WTC11 (cell line): ENCODE measurements at regions not wholly inside any gene's neighbourhood (a gene's known extent, or its start where the extent isn't known, plus 50 kb on each side); places are given as distances from the start of the nearest gene placed in this dataset.

Source experiments
- ATAC-seq: fragments of 200-7000 bp; cut with Tn5 transposase; 2 replicates; pipeline ENCODE4 v1.10.0; 2021; ENCODE audit warnings: mild to moderate bottlenecking, moderate library complexity
- CTCF ChIA-PET: fragments of 300-600 bp; sonication (Branson Sonifier 250); formaldehyde crosslinking; loops from one replicate; lab custom pipeline; 2021; ENCODE audit warnings: antibody characterized with exemption; lab: Charles Lee
- POLR2A ChIA-PET: fragments of 350-600 bp; sonication (Branson Sonifier 250); formaldehyde crosslinking; loops from one replicate; lab custom pipeline; 2021; ENCODE audit warnings: antibody characterized with exemption; lab: Charles Lee
- DNase-seq: peaks from one replicate; pipeline ENCODE4 v3.0.0; 2021; ENCODE audit warnings: low spot score
- H3K27ac Mint-ChIP-seq: 2 replicates; pipeline ENCODE4 v1.8.0; 2021; ENCODE audit warnings: mixed read lengths
- H3K27me3 Mint-ChIP-seq: 2 replicates; pipeline ENCODE4 v1.8.0; 2021; ENCODE audit warnings: low read depth, mild to moderate bottlenecking, moderate library complexity, mixed read lengths
- H3K36me3 Mint-ChIP-seq: 2 replicates; pipeline ENCODE4 v1.8.0; 2021; ENCODE audit warnings: mixed read lengths
- H3K4me1 Mint-ChIP-seq: 2 replicates; pipeline ENCODE4 v1.8.0; 2022; ENCODE audit warnings: mixed read lengths
- H3K4me3 Mint-ChIP-seq: 2 replicates; pipeline ENCODE4 v1.8.0; 2021; ENCODE audit warnings: mild to moderate bottlenecking, moderate library complexity, mixed read lengths
- H3K9me3 Mint-ChIP-seq: 2 replicates; pipeline ENCODE4 v1.8.0; 2021; ENCODE audit warnings: mixed read lengths
- KAT7 ChIP-seq: sonication (generic); formaldehyde crosslinking; IDR thresholded peaks from 2 replicates; pipeline ENCODE4 v1.8.1; 2023; ENCODE audit warnings: missing genetic modification reagents, mild to moderate bottlenecking, borderline replicate concordance
- NFE2L1 ChIP-seq: sonication (generic); formaldehyde crosslinking; IDR thresholded peaks from 2 replicates; pipeline ENCODE4 v1.8.1; 2023; ENCODE audit warnings: missing genetic modification reagents
- ZBTB21 ChIP-seq: sonication (generic); formaldehyde crosslinking; IDR thresholded peaks from 2 replicates; pipeline ENCODE4 v1.8.1; 2023; ENCODE audit warnings: mild to moderate bottlenecking, missing genetic modification reagents, borderline replicate concordance
- ZNF232 ChIP-seq: sonication (generic); formaldehyde crosslinking; IDR thresholded peaks from 2 replicates; pipeline ENCODE4 v1.8.0; 2022; ENCODE audit warnings: mild to moderate bottlenecking, missing genetic modification reagents
- ZNF317 ChIP-seq: sonication (generic); formaldehyde crosslinking; IDR thresholded peaks from 2 replicates; pipeline ENCODE4 v1.8.1; 2023; ENCODE audit warnings: low read depth, mild to moderate bottlenecking, moderate library complexity, missing genetic modification reagents, borderline replicate concordance
- ZNF396 ChIP-seq: fragments of 250-450 bp; sonication (Bioruptor Pico); IDR thresholded peaks from 2 replicates; pipeline ENCODE4 v1.8.0; 2021; ENCODE audit warnings: mild to moderate bottlenecking, moderate library complexity, borderline replicate concordance
- ZNF671 ChIP-seq: fragments of 250-450 bp; sonication (Bioruptor Pico); IDR thresholded peaks from 2 replicates; pipeline ENCODE4 v1.8.0; 2021; ENCODE audit warnings: mild to moderate bottlenecking
- TF ChIP-seq, protein P1 (sequence below): sonication (generic); formaldehyde crosslinking; conservative IDR thresholded peaks from 2 replicates; pipeline ENCODE4 v1.8.1; 2023; ENCODE audit warnings: mild to moderate bottlenecking, low read depth, missing genetic modification reagents, moderate library complexity
- TF ChIP-seq, protein P2 (sequence below): sonication (generic); formaldehyde crosslinking; IDR thresholded peaks from 2 replicates; pipeline ENCODE4 v1.8.1; 2023; ENCODE audit warnings: mild to moderate bottlenecking, missing genetic modification reagents
- TF ChIP-seq, protein P3 (sequence below): fragments of 250-450 bp; sonication (Bioruptor Pico); IDR thresholded peaks from 2 replicates; pipeline ENCODE4 v1.9.0; 2021; ENCODE audit warnings: mild to moderate bottlenecking, borderline replicate concordance
- TF ChIP-seq, protein P4 (sequence below): sonication (generic); formaldehyde crosslinking; IDR thresholded peaks from 2 replicates; pipeline ENCODE4 v1.8.1; 2023; ENCODE audit warnings: mild to moderate bottlenecking, missing genetic modification reagents, moderate library complexity

DNA sequence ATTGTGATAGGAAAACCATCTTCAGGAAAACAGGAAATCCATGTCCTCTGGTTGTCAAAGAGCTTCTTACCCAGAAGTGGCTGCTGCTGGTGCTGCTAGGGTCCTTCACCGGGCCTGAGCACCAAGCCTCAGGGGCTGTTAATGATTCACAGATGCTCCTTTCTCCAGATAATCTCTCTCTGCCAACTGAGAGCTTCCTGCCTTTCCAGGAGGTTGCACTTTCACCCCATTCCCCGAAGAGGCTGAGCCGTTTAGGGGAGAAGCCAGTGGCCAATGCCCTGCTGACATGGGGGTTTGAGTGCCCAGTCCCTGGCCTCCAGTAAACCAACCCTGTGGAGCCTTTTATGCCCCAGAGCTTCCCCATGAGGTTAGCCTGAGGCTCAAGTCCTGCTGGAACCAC is 122.4 kb downstream of the CBLN4 start (continued):
- TF ChIP-seq, protein P1, sequence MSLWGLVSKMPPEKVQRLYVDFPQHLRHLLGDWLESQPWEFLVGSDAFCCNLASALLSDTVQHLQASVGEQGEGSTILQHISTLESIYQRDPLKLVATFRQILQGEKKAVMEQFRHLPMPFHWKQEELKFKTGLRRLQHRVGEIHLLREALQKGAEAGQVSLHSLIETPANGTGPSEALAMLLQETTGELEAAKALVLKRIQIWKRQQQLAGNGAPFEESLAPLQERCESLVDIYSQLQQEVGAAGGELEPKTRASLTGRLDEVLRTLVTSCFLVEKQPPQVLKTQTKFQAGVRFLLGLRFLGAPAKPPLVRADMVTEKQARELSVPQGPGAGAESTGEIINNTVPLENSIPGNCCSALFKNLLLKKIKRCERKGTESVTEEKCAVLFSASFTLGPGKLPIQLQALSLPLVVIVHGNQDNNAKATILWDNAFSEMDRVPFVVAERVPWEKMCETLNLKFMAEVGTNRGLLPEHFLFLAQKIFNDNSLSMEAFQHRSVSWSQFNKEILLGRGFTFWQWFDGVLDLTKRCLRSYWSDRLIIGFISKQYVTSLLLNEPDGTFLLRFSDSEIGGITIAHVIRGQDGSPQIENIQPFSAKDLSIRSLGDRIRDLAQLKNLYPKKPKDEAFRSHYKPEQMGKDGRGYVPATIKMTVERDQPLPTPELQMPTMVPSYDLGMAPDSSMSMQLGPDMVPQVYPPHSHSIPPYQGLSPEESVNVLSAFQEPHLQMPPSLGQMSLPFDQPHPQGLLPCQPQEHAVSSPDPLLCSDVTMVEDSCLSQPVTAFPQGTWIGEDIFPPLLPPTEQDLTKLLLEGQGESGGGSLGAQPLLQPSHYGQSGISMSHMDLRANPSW (CRISPR knock-in tag), result no peak
- TF ChIP-seq, protein P2, sequence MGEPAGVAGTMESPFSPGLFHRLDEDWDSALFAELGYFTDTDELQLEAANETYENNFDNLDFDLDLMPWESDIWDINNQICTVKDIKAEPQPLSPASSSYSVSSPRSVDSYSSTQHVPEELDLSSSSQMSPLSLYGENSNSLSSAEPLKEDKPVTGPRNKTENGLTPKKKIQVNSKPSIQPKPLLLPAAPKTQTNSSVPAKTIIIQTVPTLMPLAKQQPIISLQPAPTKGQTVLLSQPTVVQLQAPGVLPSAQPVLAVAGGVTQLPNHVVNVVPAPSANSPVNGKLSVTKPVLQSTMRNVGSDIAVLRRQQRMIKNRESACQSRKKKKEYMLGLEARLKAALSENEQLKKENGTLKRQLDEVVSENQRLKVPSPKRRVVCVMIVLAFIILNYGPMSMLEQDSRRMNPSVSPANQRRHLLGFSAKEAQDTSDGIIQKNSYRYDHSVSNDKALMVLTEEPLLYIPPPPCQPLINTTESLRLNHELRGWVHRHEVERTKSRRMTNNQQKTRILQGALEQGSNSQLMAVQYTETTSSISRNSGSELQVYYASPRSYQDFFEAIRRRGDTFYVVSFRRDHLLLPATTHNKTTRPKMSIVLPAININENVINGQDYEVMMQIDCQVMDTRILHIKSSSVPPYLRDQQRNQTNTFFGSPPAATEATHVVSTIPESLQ (CRISPR knock-in tag), result no peak
- TF ChIP-seq, all 79 proteins: peak for 0

DNA sequence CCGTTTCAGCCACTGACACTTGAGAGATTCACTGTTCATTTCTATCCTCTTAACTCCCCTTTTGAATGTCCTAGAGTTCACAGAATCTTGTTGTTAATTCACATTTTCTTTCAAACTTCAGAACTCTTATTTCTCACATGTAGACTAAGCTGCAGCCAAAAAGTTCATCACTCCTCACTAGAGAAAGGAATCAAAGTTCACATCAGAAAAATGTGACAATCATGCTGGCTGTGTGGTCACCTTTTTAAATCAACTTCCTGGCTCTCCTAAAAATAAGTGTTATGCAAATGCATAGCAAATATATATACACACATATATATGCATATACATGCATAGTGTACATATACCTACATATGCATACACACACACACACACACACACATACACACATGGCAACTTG is 123.0 kb downstream of the CBLN4 start:
- Mint-ChIP-seq H3K27me3 (peaks cover 3% of the 10 kb centered on the region; the same call in 1 of the 2 replicates), H3K4me3 (no peak overlapping the region), H3K9me3 (peaks cover 72% of the 10 kb centered on the region), H3K36me3 (peaks cover 61% of the 10 kb centered on the region), H3K4me1 (no peaks in the 10 kb centered on the region), H3K27ac (no peak overlapping the region)
- POLR2A ChIA-PET, result no interaction called here
- ATAC-seq, result no peak
- CTCF ChIA-PET, result no interaction called here
- DNase-seq, result no peak
- TF ChIP-seq ZNF317 (CRISPR knock-in tag) (no peak), NFE2L1 (no peak), KAT7 (CRISPR knock-in tag) (no peak), ZNF232 (CRISPR knock-in tag) (no peak), ZNF396 (CRISPR knock-in tag) (no peak), ZBTB21 (CRISPR knock-in tag) (no peak), ZNF671 (no peak)
- TF ChIP-seq, protein P1 (CRISPR knock-in tag), result no peak
- TF ChIP-seq, protein P3, sequence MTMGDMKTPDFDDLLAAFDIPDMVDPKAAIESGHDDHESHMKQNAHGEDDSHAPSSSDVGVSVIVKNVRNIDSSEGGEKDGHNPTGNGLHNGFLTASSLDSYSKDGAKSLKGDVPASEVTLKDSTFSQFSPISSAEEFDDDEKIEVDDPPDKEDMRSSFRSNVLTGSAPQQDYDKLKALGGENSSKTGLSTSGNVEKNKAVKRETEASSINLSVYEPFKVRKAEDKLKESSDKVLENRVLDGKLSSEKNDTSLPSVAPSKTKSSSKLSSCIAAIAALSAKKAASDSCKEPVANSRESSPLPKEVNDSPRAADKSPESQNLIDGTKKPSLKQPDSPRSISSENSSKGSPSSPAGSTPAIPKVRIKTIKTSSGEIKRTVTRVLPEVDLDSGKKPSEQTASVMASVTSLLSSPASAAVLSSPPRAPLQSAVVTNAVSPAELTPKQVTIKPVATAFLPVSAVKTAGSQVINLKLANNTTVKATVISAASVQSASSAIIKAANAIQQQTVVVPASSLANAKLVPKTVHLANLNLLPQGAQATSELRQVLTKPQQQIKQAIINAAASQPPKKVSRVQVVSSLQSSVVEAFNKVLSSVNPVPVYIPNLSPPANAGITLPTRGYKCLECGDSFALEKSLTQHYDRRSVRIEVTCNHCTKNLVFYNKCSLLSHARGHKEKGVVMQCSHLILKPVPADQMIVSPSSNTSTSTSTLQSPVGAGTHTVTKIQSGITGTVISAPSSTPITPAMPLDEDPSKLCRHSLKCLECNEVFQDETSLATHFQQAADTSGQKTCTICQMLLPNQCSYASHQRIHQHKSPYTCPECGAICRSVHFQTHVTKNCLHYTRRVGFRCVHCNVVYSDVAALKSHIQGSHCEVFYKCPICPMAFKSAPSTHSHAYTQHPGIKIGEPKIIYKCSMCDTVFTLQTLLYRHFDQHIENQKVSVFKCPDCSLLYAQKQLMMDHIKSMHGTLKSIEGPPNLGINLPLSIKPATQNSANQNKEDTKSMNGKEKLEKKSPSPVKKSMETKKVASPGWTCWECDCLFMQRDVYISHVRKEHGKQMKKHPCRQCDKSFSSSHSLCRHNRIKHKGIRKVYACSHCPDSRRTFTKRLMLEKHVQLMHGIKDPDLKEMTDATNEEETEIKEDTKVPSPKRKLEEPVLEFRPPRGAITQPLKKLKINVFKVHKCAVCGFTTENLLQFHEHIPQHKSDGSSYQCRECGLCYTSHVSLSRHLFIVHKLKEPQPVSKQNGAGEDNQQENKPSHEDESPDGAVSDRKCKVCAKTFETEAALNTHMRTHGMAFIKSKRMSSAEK (CRISPR knock-in tag), result no peak
- TF ChIP-seq, protein P4, sequence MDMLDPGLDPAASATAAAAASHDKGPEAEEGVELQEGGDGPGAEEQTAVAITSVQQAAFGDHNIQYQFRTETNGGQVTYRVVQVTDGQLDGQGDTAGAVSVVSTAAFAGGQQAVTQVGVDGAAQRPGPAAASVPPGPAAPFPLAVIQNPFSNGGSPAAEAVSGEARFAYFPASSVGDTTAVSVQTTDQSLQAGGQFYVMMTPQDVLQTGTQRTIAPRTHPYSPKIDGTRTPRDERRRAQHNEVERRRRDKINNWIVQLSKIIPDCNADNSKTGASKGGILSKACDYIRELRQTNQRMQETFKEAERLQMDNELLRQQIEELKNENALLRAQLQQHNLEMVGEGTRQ (CRISPR knock-in tag), result no peak
- TF ChIP-seq, protein P2 (CRISPR knock-in tag), result no peak
